ENCODE measurements at regions not wholly inside any gene's neighbourhood (a gene's known extent, or its start where the extent isn't known, plus 50 kb on each side); places are given as distances from the start of the nearest gene placed in this dataset.

- TF ChIP-seq, protein P1, sequence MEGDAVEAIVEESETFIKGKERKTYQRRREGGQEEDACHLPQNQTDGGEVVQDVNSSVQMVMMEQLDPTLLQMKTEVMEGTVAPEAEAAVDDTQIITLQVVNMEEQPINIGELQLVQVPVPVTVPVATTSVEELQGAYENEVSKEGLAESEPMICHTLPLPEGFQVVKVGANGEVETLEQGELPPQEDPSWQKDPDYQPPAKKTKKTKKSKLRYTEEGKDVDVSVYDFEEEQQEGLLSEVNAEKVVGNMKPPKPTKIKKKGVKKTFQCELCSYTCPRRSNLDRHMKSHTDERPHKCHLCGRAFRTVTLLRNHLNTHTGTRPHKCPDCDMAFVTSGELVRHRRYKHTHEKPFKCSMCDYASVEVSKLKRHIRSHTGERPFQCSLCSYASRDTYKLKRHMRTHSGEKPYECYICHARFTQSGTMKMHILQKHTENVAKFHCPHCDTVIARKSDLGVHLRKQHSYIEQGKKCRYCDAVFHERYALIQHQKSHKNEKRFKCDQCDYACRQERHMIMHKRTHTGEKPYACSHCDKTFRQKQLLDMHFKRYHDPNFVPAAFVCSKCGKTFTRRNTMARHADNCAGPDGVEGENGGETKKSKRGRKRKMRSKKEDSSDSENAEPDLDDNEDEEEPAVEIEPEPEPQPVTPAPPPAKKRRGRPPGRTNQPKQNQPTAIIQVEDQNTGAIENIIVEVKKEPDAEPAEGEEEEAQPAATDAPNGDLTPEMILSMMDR (IDR thresholded peaks at IDR 0.05) = no peak
- no peak for TF ChIP-seq EZH2 (IDR thresholded peaks at IDR 0.05; ENCODE audit: borderline replicate concordance, insufficient read depth, low read depth, low read length, poor library complexity, severe bottlenecking)
Observed at GRCh38 chr6:206264-206663, 86.0 kb upstream of the DUSP22 start.

All from B cell (primary cell).